Fibroblast of peridontal ligament (primary cell): ENCODE measurements at regions not wholly inside any gene's neighbourhood (a gene's known extent, or its start where the extent isn't known, plus 50 kb on each side); places are given as distances from the start of the nearest gene placed in this dataset.
"Not testable (repeated sequence)": the region's sequence is repeated elsewhere in the genome, so short reads cannot be mapped to it uniquely, and the experiment has no call there.

ENCODE experiments used
- DNase-seq: peaks from one replicate; pipeline ENCODE4 v3.0.0-alpha.2; 2010; ENCODE audit errors: extremely low read depth

- no peak for DNase-seq
These were observed 318.9 kb upstream of the DPPA4 start for GRCh38 chr3:109656225-109656624.

GRCh38 chr3:109678600-109678999 is 341.3 kb upstream of the DPPA4 start:
- DNase-seq, result no peak

- DNase-seq, result no peak
These were observed 342.3 kb upstream of the DPPA4 start for GRCh38 chr3:109679664-109680063.

GRCh38 chr3:109683746-109684145 is 346.4 kb upstream of the DPPA4 start:
- DNase-seq, result no peak

- DNase-seq, result peak; percentile 99
These were observed 348.0 kb upstream of the DPPA4 start for GRCh38 chr3:109685084-109686079.

GRCh38 chr3:109687626-109688025 is 350.3 kb upstream of the DPPA4 start:
- DNase-seq, result peak; percentile 41

GRCh38 chr3:109696932-109697331 is 359.6 kb upstream of the DPPA4 start:
- peak; percentile 7 for DNase-seq

GRCh38 chr3:109702252-109702651 is 364.9 kb upstream of the DPPA4 start:
- DNase-seq, result peak; percentile 48

GRCh38 chr3:109702976-109703375 is 365.6 kb upstream of the DPPA4 start:
- no peak for DNase-seq

- DNase-seq, result not testable (repeated sequence)
These were observed 367.8 kb upstream of the DPPA4 start for GRCh38 chr3:109705133-109705532.

- no peak for DNase-seq
These were observed 370.3 kb upstream of the DPPA4 start for GRCh38 chr3:109707617-109708016.

GRCh38 chr3:109713288-109713687 is 375.9 kb upstream of the DPPA4 start:
- no peak for DNase-seq

- no peak for DNase-seq
These were observed 378.4 kb upstream of the DPPA4 start for GRCh38 chr3:109715707-109716106.

- DNase-seq, result no peak
These were observed 381.5 kb upstream of the DPPA4 start for GRCh38 chr3:109718850-109719249.

- DNase-seq, result peak; percentile 12
These were observed 391.6 kb upstream of the DPPA4 start for GRCh38 chr3:109728861-109729494.

GRCh38 chr3:109731639-109732473 is 394.5 kb upstream of the DPPA4 start:
- DNase-seq, result peak; percentile 80

GRCh38 chr3:109743981-109744380 is 406.6 kb upstream of the DPPA4 start:
- no peak for DNase-seq

- DNase-seq, result peak; percentile 30
These were observed 435.2 kb upstream of the DPPA4 start for GRCh38 chr3:109772520-109772919.

GRCh38 chr3:109774108-109774507 is 436.8 kb upstream of the DPPA4 start:
- no peak for DNase-seq

- no peak for DNase-seq
These were observed 446.9 kb upstream of the DPPA4 start for GRCh38 chr3:109784285-109784684.

- no peak for DNase-seq
These were observed 447.7 kb upstream of the DPPA4 start for GRCh38 chr3:109784852-109785631.
